ENCODE measurements at regions not wholly inside any gene's neighbourhood (a gene's known extent, or its start where the extent isn't known, plus 50 kb on each side); places are given as distances from the start of the nearest gene placed in this dataset.

DNA sequence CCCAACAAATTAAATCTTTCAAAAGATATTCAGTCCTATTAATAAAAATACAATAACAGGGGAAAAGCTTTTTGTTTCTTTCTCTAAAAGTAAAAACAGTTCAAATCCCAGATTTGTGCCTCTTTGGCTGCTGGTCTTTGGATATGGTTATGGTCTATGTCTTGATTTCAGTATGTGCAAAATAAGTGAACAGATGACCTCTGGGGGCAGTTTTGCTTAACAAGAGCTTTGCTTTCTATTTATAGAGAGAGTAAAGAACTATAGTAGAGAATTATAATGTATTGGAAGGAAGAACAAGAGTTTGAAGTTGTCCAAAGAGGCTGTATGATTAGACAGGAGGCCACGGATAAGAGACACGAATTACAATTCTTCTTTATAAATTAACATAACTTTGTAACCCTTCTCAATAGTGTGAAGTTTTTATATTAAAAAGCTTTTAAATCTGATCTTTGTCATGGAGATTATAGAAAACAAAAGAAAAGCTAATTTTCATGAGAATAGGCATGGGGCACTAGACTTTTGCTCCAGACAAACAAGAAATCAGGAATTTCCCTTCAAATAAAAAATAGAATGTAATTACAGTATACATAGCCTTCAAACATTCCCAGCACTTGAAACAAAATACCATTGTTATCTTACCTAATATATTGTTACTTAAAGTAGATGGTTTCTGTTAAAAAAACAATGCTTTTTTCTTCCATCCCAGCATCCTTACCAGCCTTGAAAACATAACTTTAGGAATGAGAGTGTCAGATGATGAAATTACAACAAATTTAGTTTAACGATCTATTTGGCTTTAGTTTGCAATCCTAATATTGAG lies 432.7 kb upstream of the ARHGEF26 start:
- POLR2A ChIA-PET = no interaction called here
- Histone ChIP-seq H4K20me1 (replicated peaks; ENCODE audit: control insufficient read depth, extremely low read depth, insufficient read depth, low read length) (no peaks in the 10 kb centered on the region), H3K9me1 (replicated peaks; ENCODE audit: control insufficient read depth, extremely low read depth, insufficient read depth, low read length) (no peaks in the 10 kb centered on the region), H3K27me3 (ENCODE audit: control insufficient read depth in 2 of 2, insufficient read depth in 2 of 2, low read length in 2 of 2) (no peaks in the 10 kb centered on the region), H3K9ac (replicated peaks; ENCODE audit: extremely low read depth, insufficient read depth, low read length) (no peak overlapping the region), H3K79me2 (ENCODE audit: control insufficient read depth, insufficient read depth, low read length) (no peaks in the 10 kb centered on the region), H3K4me1 (ENCODE audit: control insufficient read depth, extremely low read depth, insufficient read depth, low read length) (no peaks in the 10 kb centered on the region), H2AFZ (ENCODE audit: low read depth, low read length) (no peak overlapping the region), H3K27ac (ENCODE audit: insufficient read depth, low read depth, low read length) (no peak overlapping the region), H3K4me3 (replicated peaks in 1 of 3; ENCODE audit: insufficient read depth in 1 of 3, low read depth in 1 of 3, low read length in 3 of 3) (no peak overlapping the region), H3K4me2 (ENCODE audit: insufficient read depth, low read length) (no peak overlapping the region), H3K9me3 (replicated peaks; ENCODE audit: control insufficient read depth, insufficient read depth, low read length) (no peaks in the 10 kb centered on the region), H3K36me3 (ENCODE audit: control insufficient read depth in 2 of 2, extremely low read depth in 1 of 2, insufficient read depth in 2 of 2, low read length in 2 of 2) (no peaks in the 10 kb centered on the region)
- no peak for DNase-seq (ENCODE audit: low read depth, low spot score)
- TF ChIP-seq GATA2 (IDR thresholded peaks at IDR 0.05; ENCODE audit: insufficient read depth, insufficient read length, low read depth, low read length) = no peak
- no peak for TF ChIP-seq POLR2AphosphoS5 (IDR thresholded peaks at IDR 0.05; ENCODE audit: insufficient read depth, low read depth, low read length)
- TF ChIP-seq, protein P1, sequence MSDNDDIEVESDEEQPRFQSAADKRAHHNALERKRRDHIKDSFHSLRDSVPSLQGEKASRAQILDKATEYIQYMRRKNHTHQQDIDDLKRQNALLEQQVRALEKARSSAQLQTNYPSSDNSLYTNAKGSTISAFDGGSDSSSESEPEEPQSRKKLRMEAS (IDR thresholded peaks at IDR 0.05; ENCODE audit: insufficient read depth, insufficient read length) = no peak
- no peak for TF ChIP-seq EZH2 (IDR thresholded peaks at IDR 0.05; ENCODE audit: borderline replicate concordance, low read depth, low read length, severe bottlenecking)
- TF ChIP-seq MYC (IDR thresholded peaks at IDR 0.05; ENCODE audit: low read depth, low read length) = no peak
- CTCF ChIA-PET = interaction anchor here (0.9 to 1.7 kb wide), 2 partner anchors 13 to 27 kb away, joined by 4 to 6 read pairs; no protein-coding TSS in a partner anchor
- dilution Hi-C loops (cut with MboI; ENCODE audit: extremely low pct_ligation_motif_present, low sequenced_read_pairs) = no loop called here
- intact Hi-C loops (cut with micrococcal nuclease) = no loop called here
- FAIRE-seq = no peak
- no TSS peak for BruUV-seq (replicated peaks)

DNA sequence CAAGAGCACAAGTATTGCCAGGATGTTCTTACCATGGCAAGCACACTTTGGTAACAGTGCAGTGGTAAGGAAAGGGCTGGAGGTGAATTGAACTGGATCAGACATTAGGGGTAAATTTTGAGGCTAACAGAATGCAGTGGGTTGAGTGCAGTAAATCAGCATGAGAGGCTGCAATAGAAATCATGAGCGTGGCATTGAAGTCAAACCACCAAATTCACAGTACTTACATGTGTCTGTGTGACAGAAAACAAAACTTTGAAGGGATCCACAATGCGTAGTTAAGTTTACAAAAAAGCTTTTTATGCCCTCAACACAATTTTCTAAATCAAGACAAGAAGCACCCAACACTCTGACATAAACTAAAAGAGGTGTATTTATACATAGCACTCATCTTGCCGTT lies 428.0 kb upstream of the ARHGEF26 start:
- TF ChIP-seq POLR2AphosphoS5 (IDR thresholded peaks at IDR 0.05; ENCODE audit: insufficient read depth, low read depth, low read length) (no peak), GATA2 (IDR thresholded peaks at IDR 0.05; ENCODE audit: insufficient read depth, insufficient read length, low read depth, low read length) (no peak), MYC (IDR thresholded peaks at IDR 0.05; ENCODE audit: low read depth, low read length) (no peak), POLR2A (IDR thresholded peaks at IDR 0.05; ENCODE audit: low read depth, low read length) (no peak)
- TF ChIP-seq, protein P2, sequence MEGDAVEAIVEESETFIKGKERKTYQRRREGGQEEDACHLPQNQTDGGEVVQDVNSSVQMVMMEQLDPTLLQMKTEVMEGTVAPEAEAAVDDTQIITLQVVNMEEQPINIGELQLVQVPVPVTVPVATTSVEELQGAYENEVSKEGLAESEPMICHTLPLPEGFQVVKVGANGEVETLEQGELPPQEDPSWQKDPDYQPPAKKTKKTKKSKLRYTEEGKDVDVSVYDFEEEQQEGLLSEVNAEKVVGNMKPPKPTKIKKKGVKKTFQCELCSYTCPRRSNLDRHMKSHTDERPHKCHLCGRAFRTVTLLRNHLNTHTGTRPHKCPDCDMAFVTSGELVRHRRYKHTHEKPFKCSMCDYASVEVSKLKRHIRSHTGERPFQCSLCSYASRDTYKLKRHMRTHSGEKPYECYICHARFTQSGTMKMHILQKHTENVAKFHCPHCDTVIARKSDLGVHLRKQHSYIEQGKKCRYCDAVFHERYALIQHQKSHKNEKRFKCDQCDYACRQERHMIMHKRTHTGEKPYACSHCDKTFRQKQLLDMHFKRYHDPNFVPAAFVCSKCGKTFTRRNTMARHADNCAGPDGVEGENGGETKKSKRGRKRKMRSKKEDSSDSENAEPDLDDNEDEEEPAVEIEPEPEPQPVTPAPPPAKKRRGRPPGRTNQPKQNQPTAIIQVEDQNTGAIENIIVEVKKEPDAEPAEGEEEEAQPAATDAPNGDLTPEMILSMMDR (IDR thresholded peaks at IDR 0.05; ENCODE audit: extremely low read depth in 1 of 2, insufficient read depth in 1 of 2, low read depth in 1 of 2, low read length in 2 of 2) = no peak
- TF ChIP-seq, protein P1 (IDR thresholded peaks at IDR 0.05; ENCODE audit: insufficient read depth, insufficient read length) = no peak
- intact Hi-C loops (cut with micrococcal nuclease) = no loop called here
- BruUV-seq (replicated peaks) = no TSS peak
- no peak overlapping the region for H3K9ac ChIP-seq (replicated peaks; ENCODE audit: extremely low read depth, insufficient read depth, low read length)
- H3K9me1 ChIP-seq (replicated peaks; ENCODE audit: control insufficient read depth, extremely low read depth, insufficient read depth, low read length) = no peaks in the 10 kb centered on the region
- CTCF ChIA-PET = no interaction called here
- no peak for DNase-seq (ENCODE audit: low read depth, low spot score)
- H2AFZ ChIP-seq (ENCODE audit: low read depth, low read length) = no peak overlapping the region
- no peaks in the 10 kb centered on the region for H3K27me3 ChIP-seq (ENCODE audit: control insufficient read depth in 2 of 2, insufficient read depth in 2 of 2, low read length in 2 of 2)
- H4K20me1 ChIP-seq (replicated peaks; ENCODE audit: control insufficient read depth, extremely low read depth, insufficient read depth, low read length) = no peaks in the 10 kb centered on the region
- FAIRE-seq = no peak
- H3K79me2 ChIP-seq (ENCODE audit: control insufficient read depth, insufficient read depth, low read length) = no peaks in the 10 kb centered on the region
- no peaks in the 10 kb centered on the region for H3K9me3 ChIP-seq (replicated peaks; ENCODE audit: control insufficient read depth, insufficient read depth, low read length)
- dilution Hi-C loops (cut with MboI; ENCODE audit: extremely low pct_ligation_motif_present, low sequenced_read_pairs) = no loop called here
- POLR2A ChIA-PET = no interaction called here
- no peaks in the 10 kb centered on the region for H3K36me3 ChIP-seq (ENCODE audit: control insufficient read depth in 2 of 2, extremely low read depth in 1 of 2, insufficient read depth in 2 of 2, low read length in 2 of 2)
- no peak overlapping the region for H3K4me3 ChIP-seq (replicated peaks in 1 of 3; ENCODE audit: insufficient read depth in 1 of 3, low read depth in 1 of 3, low read length in 3 of 3)
- H3K4me2 ChIP-seq (ENCODE audit: insufficient read depth, low read length) = no peak overlapping the region
- no peaks in the 10 kb centered on the region for H3K4me1 ChIP-seq (ENCODE audit: control insufficient read depth, extremely low read depth, insufficient read depth, low read length)
- H3K27ac ChIP-seq (ENCODE audit: insufficient read depth, low read depth, low read length) = no peak overlapping the region
